HS-27A (cell line): ENCODE measurements at regions not wholly inside any gene's neighbourhood (a gene's known extent, or its start where the extent isn't known, plus 50 kb on each side); places are given as distances from the start of the nearest gene placed in this dataset.
"Not testable (repeated sequence)": the region's sequence is repeated elsewhere in the genome, so short reads cannot be mapped to it uniquely, and the experiment has no call there.

Experiments used
- DNase-seq: peaks from one replicate; pipeline ENCODE4 v3.0.0-alpha.2; 2012; ENCODE audit warnings: low read depth, missing footprints

DNA sequence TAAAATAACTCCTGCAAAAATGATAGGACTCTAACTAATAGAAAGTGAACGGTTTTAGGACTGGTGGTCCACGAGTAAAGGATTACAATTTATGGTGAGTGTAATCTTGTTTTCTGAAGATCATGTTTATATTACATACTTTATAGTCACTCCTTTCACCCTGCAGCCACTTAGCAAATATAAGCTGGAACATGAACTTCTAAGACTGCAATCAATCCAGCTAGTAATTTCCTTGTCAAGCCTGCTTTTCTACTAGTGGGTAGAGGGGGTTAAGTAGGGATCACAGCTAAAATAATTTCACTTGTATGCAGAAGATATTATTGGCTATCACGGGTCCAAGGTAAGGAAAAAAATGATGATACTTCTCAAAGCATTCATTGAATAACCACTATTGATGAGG, 125.5 kb upstream of the NETO1 start:
- DNase-seq = no peak

DNA sequence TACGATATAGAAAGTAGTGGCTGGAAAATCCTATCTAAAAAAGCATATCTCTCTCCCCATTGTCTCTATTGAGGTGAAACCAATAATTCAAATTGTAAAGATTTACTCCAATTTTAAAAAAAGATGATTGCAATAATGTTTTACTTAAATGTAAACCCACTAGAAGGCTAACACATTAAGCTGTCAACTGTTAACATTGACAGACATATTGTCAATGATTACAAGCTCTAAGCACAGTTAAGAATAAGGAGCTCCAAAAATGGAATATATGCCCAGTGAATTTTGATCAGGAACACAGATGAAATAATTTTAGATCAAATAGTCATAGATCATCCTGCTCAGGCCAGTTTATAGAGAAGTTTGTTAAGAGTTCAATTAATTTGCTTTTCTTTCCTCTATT, 123.6 kb upstream of the NETO1 start:
- no peak for DNase-seq

DNA sequence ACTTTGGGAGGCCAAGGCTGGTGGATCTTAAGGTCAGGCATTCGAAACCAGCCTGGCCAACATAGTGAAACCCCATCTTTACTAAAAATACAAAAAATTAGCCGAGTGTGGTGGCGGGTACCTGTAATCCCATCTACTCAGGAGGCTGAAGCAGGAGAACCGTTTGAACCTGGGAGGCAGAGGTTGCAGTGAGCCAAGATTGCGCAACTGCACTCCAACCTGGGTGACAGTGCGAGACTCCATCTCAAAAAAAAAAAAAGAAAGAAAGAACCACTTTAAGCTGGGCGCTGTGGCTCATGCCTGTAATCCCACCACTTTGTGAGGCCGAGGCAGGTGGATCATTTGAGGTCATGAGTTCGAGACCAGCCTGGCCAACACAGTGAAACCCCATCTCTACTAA, 119.8 kb upstream of the NETO1 start:
- not testable (repeated sequence) for DNase-seq

DNA sequence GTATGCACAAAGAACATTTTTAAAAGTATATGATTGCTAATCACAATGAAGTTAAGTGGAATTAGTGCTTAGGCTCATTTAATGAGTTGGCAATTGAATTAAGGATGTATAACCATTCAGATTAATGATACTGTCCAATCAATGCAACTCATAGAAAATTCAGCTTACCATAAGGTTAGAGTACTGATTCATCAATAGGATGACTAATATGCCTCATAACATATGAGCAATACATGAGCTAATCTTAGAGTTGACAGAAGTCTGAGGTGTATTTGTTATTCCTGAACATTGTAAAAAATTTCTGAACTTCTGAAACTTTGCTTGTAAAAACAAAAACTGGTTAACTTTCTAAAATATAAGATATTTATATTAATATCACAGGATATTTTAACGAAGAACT, 118.3 kb upstream of the NETO1 start:
- no peak for DNase-seq

DNA sequence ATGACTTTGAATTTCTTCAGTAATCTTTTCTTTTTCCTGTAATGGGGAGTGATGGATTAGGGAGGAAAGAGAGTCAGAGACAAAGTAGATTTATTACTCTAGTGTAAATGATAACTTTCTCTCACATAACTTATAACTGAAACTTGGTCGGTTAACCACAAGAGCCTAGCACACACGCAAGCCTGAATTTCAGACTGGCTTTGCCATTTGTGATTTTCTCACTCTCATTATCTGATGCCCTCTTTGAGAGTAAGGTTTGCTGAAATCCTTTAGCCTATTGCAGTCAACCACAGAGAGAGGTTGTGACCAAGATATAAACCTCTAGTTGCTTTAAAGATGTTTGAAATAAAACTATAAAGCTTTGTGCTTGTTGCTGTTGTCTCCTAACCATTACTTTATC, 117.9 kb upstream of the NETO1 start:
- DNase-seq = no peak

DNA sequence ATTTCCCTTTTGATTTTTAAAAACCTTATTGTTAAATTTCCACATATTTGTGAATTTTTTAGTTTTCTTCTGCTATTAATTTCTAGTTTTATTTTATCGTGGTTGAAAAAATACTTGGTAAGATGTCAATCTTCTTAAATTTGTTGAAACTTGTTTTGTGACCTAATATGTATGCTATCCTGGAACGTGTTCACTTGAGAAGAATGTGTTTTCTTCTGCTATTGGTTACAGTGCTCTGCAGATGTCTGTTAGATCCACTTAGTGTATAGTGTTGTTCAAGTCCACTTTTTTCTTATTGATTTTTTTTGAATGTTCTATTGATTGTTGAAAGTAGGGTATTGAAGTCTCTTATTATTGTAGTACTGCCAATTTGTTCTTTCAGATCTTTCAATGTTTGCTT, 116.5 kb upstream of the NETO1 start:
- DNase-seq = no peak

DNA sequence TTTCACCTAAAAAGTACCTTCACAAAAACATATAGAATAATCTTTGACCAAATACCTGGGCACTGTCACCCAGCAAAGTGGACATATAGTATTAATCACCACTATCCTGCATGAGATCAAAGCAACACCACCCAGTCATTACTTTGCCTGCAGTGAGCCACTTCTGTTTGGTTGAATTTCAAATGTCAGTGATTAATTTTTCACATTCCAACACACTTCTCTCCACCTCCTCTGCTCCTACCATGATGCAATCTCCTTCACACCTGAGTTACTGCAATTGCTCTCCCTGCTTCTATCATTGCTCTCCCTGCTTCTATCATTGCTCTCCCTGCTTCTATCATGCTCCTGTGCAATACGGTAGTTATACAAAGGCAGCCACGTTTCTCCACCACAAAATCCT, 106.1 kb upstream of the NETO1 start:
- no peak for DNase-seq

DNA sequence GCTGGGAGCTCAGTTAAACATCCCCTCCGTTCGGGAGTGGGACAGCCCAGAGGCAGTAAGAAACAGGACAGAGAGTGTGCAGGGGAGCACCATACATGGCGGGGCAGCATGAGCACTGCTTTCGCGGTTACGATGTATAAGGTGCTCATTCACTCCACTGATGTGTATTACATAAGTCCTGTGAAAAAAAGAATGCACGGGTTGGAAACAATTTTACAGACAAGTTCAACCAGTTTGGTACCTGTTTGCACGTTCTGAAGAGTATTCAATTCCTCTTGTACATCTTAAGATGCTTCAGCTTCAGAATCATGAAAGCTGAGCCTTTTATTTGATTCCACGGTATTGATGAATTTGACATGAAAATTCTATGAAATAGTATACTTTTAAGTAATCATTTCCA, 97.8 kb upstream of the NETO1 start:
- DNase-seq = no peak

DNA sequence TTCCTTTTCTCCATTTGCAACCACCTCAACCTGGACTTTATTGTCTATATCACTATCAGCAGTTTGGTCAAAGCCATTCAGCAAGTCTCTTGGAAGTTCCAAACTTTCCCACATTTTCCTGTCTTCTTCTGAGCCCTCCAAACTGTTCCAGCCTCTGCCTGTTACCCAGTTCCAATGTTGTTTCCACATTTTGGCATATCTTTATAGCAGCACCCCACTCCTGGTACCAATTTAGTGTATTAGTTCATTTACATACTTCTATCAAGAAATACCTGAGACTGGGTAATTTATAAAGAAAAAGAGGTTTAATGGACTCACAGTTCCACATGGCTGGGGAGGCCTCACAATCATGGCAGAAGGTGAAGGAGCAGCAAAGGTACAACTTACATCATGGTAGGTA, 90.4 kb upstream of the NETO1 start:
- not testable (repeated sequence) for DNase-seq

DNA sequence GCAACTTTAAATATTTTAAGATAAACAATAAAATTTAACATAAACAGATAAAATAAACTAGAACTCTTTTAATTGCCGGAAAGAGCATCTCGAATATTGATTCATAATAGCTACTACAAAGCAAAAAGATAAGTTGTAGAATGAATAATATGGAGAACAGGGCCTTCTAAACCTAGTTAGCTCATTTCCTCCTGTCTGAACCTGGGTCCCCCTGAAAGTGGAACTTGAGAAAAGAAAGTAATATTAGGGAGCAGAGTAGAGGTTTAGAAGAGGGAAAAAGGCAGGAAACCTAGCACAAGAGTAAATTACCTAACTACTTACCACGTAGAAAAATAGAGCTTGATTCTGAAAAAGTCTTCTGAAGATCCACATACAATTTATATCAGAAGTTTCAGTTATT, 80.7 kb upstream of the NETO1 start:
- DNase-seq = no peak

DNA sequence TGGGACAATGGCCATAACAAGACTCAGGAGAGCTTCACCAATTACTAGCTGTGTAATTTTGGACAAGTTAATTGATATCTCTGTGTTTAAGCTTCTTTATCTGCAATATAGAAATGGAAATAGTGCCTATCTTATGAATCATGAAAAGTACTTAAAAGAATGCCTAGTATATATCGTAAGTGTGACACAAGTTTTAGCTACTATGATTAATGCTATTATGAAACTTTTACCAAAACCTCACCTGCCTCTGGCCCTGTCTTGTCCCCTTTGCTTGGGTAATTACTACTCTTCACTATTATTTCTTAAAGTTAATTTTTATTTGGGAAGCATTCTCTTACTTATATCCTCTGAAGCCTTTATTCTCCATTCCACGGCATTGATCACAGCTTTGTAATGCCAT, 75.0 kb upstream of the NETO1 start:
- no peak for DNase-seq

DNA sequence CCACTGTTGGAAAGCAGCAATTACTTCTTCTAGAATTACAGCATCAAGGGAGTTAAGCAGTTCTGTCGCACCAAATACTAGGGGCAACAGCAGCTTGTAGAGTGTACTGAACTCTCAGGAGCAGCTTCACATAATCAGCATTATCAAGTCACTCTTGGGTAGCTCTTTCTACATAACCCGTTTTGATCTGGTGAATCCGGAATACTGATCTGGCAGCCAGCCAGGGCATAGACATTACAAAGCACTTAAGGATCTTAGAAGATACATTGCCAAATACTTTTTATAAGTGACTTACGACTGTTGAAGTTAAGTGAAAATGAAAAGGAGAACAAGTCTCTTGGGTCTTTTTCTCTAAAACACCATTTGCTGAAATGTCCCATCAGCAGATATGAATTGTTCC, 73.2 kb upstream of the NETO1 start:
- DNase-seq = no peak

DNA sequence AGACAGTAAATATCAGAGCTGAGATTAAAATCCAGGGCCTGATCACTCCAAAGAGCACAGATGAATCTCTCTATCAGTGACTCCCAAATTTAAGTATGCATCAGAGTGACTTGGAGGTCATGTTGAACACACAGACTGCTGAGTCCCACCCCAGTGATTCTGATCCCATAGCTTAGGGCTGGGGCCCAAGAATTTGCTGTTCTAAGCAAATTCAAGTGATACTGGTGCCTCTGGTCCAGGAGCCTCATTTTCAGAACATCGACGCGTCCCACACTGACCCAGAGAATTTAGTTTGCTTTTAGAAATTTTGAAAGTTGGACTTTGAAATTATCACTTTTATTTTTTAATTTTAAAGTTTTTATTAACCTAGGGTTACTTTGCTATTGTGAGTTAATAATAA, 72.7 kb upstream of the NETO1 start:
- no peak for DNase-seq

DNA sequence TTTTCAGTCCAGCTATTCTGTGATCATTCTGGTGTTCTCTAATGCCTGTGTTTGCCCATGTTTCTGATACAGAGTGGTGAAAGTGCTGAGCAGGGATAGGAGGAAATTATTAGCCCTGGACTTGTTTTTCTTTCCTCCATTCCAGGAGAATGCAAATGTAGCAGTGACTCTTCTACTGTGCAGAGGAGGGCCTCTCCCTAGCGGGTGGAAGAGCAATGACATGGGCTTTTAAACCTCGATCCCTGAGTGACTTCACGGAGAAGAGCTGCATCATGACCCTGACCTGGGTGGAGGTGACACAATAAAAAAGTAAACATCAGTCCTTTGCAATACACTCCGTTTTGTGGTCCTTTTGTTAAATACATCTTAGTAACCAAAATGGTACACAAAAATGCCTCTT, 68.0 kb upstream of the NETO1 start:
- DNase-seq = no peak

DNA sequence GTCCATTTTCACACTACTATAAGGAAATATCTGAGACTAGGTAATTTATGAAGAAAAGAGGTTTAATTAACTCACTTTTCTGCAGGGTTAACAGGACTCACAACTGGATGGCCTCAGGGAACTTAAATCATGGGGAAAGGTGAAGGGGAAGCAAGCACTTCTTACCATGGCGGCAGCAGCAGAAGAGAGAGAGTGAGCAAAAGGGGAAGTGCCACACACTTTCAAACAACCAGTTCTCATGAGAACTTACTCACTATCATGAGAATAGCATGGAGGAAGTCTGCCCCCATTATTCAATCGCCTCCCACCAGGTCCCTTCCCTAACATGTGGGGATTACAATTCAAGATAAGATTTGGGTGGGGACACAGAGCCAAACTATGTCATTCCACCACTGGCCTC, 55.1 kb upstream of the NETO1 start:
- DNase-seq = no peak
